ENCODE measurements at regions not wholly inside any gene's neighbourhood (a gene's known extent, or its start where the extent isn't known, plus 50 kb on each side); places are given as distances from the start of the nearest gene placed in this dataset.
"Not testable (repeated sequence)": the region's sequence is repeated elsewhere in the genome, so short reads cannot be mapped to it uniquely, and the experiment has no call there.

DNA sequence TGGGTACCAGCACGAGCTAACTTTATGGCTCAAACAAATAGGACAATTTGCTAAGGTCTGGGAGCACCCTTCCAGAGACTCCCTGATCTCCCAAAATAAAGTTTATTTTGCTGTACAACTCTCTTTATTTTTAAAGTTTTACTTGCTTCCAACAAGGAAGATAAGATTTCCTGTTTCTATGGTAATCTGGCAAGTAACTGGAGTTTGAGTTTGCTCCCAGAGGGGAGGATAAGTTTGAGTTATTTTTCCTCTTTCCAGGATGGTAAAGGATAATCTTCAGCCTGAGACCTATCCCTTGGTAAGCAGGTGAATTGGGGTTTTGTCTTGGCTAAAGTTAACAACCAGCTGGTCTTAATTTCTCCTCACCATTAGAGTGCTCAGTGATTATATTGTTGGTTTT, 1019.4 kb upstream of the ALCAM start:
- Histone ChIP-seq H3K4me1 (ENCODE audit: control insufficient read depth, insufficient read depth, low read length) (no peaks in the 10 kb centered on the region), H3K27me3 (ENCODE audit: control insufficient read depth, insufficient read depth) (no peaks in the 10 kb centered on the region), H3K4me3 (ENCODE audit: low read length) (no peak overlapping the region), H3K9me3 (ENCODE audit: control insufficient read depth, low read length) (no peaks in the 10 kb centered on the region), H3K27ac (ENCODE audit: low read length) (no peak overlapping the region)
- intact Hi-C loops (cut with DNase I), result no loop called here
- peak in 1 of 2 donors; percentile 22 for ATAC-seq
- no peak for DNase-seq
- WGBS, result 25% methylated on average over 1 of the region's 1 CpG

DNA sequence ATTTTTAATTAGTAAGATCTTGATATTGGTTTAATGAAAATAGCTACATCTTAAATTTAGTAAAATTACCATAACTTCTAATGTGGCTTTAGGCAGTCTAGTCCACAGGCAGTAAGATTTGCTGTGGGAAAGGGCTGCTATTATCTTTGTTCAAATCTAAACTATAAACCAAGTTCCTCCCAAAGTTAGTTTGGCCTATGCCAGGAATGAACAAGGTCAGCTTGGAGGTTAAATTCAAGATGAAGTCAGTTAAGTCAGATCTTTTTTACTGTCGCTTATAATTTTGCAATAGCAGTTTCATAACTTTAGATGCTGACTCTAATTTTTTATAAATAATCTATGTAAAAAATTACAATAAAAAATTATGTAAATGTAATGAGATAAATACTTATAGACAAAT, 1016.9 kb upstream of the ALCAM start:
- intact Hi-C loops (cut with DNase I), result no loop called here
- WGBS, result 76% methylated on average over 1 of the region's 1 CpG
- DNase-seq (no peak), ATAC-seq (no peak)
- Histone ChIP-seq H3K27ac (ENCODE audit: low read length) (no peak overlapping the region), H3K4me3 (ENCODE audit: low read length) (no peak overlapping the region), H3K27me3 (ENCODE audit: control insufficient read depth, insufficient read depth) (no peaks in the 10 kb centered on the region), H3K4me1 (ENCODE audit: control insufficient read depth, insufficient read depth, low read length) (no peaks in the 10 kb centered on the region), H3K9me3 (ENCODE audit: control insufficient read depth, low read length) (no peaks in the 10 kb centered on the region)

DNA sequence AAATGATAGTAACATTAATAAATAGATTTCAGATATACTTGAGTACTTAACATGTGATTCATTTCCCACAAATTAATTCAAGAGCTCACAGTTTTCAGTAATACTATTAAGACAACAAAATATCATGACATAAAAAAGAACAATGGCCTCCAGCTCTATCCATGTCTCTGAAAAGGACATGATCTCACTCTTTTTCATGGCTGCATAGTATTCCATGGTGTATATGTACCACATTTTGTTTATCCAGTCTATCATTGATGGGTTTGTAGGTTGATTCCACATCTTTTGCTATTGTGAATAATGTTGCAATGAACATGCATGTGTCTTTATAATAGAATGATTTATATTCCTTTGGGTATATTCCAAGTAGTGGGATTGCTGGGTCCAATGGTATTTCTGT, 1012.8 kb upstream of the ALCAM start:
- no peaks in the 10 kb centered on the region for H3K9me3 ChIP-seq (ENCODE audit: control insufficient read depth, low read length)
- no peak overlapping the region for H3K4me3 ChIP-seq (ENCODE audit: low read length)
- ATAC-seq (no peak), DNase-seq (no peak)
- no peaks in the 10 kb centered on the region for H3K4me1 ChIP-seq (ENCODE audit: control insufficient read depth, insufficient read depth, low read length)
- H3K27ac ChIP-seq (ENCODE audit: low read length), result no peak overlapping the region
- no peaks in the 10 kb centered on the region for H3K27me3 ChIP-seq (ENCODE audit: control insufficient read depth, insufficient read depth)
- intact Hi-C loops (cut with DNase I), result no loop called here

DNA sequence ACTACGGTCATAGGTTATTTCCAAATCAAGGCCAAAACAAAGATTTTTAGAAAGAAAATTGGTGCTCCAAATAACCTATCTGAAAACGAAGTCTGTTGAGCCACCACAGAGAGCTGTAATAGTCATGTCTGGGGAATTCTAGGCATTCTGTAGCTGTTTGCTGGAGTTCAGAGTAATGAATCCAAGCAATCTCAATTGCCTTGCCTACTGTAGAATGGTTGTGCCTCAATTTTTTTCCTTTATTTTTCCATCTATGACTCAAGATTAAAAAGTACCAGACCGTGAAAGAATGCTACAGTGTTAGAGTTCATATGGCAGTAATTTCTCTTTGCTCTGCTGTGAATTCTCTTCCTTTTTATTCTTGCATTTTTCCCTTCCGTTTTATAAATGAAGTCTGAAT, 1007.2 kb upstream of the ALCAM start:
- no peak overlapping the region for H3K27ac ChIP-seq (ENCODE audit: low read length)
- no peaks in the 10 kb centered on the region for H3K4me1 ChIP-seq (ENCODE audit: control insufficient read depth, insufficient read depth, low read length)
- ATAC-seq (peak in 1 of 2 donors; percentile 28), DNase-seq (no peak)
- intact Hi-C loops (cut with DNase I), result no loop called here
- no peaks in the 10 kb centered on the region for H3K9me3 ChIP-seq (ENCODE audit: control insufficient read depth, low read length)
- 59% methylated on average over 4 of the region's 4 CpGs for WGBS
- H3K4me3 ChIP-seq (ENCODE audit: low read length), result no peak overlapping the region
- no peaks in the 10 kb centered on the region for H3K27me3 ChIP-seq (ENCODE audit: control insufficient read depth, insufficient read depth)

DNA sequence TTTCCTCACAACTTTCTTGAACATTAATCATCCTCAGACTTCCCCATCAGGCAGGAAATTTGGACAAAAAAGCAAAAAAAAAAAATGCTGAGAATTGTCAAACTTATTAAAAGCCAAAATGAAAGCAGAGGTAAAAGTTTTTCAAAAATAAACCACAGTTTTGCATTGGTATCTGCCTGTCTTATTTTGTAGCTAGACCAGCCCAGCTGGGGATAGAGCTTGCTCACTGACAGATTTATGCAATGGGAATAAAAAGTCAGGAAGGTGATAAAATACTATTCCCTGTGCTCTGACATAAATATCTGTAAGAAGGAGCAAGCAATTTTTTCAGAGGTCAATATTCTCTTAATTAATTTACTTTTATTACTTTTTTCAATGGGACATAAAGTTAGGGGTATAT, 1006.7 kb upstream of the ALCAM start:
- no peak for DNase-seq
- Histone ChIP-seq H3K4me3 (ENCODE audit: low read length) (no peak overlapping the region), H3K4me1 (ENCODE audit: control insufficient read depth, insufficient read depth, low read length) (no peaks in the 10 kb centered on the region), H3K27me3 (ENCODE audit: control insufficient read depth, insufficient read depth) (no peaks in the 10 kb centered on the region), H3K9me3 (ENCODE audit: control insufficient read depth, low read length) (no peaks in the 10 kb centered on the region), H3K27ac (ENCODE audit: low read length) (no peak overlapping the region)
- ATAC-seq, result no peak
- intact Hi-C loops (cut with DNase I), result no loop called here

DNA sequence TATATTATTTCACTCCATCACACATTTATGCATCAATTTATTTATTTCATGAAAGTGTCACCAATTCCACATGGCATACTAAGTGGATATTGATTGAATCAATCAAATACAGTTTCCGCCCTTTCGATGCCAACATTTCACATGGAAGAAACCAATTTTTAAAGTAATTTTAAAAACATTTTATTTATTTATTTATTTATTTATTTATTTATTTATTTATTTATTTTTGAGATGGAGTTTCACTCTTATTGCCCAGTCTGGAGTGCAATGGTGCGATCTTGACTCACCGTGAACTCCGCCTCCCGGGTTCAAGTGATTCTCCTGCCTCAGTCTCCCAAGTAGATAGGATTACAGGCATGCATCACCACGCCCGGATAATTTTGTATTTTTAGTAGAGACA, 1005.0 kb upstream of the ALCAM start:
- H3K27ac ChIP-seq (ENCODE audit: low read length); H3K27me3 ChIP-seq (ENCODE audit: control insufficient read depth, insufficient read depth); H3K9me3 ChIP-seq (ENCODE audit: control insufficient read depth, low read length); H3K4me1 ChIP-seq (ENCODE audit: control insufficient read depth, insufficient read depth, low read length); ATAC-seq; H3K4me3 ChIP-seq (ENCODE audit: low read length); intact Hi-C loops (cut with DNase I): not testable (repeated sequence)
- peak in 1 of 3 donors; percentile 13 for DNase-seq
- WGBS, result 96% methylated on average over 8 of the region's 8 CpGs

DNA sequence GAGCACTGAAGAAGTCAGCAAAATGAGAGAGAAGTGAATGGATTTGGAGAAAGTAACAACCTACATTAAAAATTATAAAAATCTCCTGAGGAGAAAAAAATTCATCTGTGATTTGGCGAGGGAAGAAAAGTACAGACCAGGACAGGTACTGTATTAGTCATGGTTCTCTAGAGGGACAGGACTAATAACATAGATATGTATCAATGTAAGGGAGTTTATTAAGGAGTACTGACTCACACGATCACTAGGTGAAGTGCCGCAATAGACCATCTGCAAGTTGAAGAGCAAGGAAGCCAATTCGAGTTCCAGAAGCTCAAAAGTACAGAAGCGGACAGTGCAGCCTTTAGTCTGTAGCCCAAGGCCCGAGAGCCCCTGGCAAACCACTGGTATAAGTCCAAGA, 1004.4 kb upstream of the ALCAM start:
- H3K4me1 ChIP-seq (ENCODE audit: control insufficient read depth, insufficient read depth, low read length), result no peaks in the 10 kb centered on the region
- H3K9me3 ChIP-seq (ENCODE audit: control insufficient read depth, low read length), result no peaks in the 10 kb centered on the region
- 88% methylated on average over 6 of the region's 6 CpGs for WGBS
- H3K27ac ChIP-seq (ENCODE audit: low read length), result no peak overlapping the region
- ATAC-seq (no peak), DNase-seq (no peak)
- no peak overlapping the region for H3K4me3 ChIP-seq (ENCODE audit: low read length)
- H3K27me3 ChIP-seq (ENCODE audit: control insufficient read depth, insufficient read depth), result no peaks in the 10 kb centered on the region
- intact Hi-C loops (cut with DNase I), result no loop called here

DNA sequence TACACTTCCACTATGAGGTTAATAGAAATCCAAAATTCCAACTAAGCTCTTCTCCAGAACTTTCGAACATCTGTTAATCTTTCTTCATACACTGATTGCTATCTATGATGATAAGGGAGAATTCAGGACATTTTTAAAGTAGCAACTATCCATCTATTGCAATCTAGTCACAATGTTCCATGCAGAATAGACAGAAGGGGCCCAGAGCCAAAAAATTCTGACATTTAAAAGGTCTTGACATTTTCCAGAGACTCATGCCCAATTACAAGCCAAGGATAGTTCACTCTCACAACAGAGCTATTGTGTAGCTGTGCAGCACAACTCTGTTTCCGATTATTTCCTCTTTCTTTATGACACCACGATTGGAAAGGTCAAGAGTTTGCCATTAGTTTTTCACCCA, 999.7 kb upstream of the ALCAM start:
- intact Hi-C loops (cut with DNase I), result no loop called here
- no peaks in the 10 kb centered on the region for H3K27me3 ChIP-seq (ENCODE audit: control insufficient read depth, insufficient read depth)
- DNase-seq (no peak), ATAC-seq (peak; percentile 68 to 77)
- WGBS, result 19% methylated on average over 3 of the region's 3 CpGs
- no peaks in the 10 kb centered on the region for H3K4me1 ChIP-seq (ENCODE audit: control insufficient read depth, insufficient read depth, low read length)
- H3K27ac ChIP-seq (ENCODE audit: low read length), result no peak overlapping the region
- no peak overlapping the region for H3K4me3 ChIP-seq (ENCODE audit: low read length)
- no peaks in the 10 kb centered on the region for H3K9me3 ChIP-seq (ENCODE audit: control insufficient read depth, low read length)

DNA sequence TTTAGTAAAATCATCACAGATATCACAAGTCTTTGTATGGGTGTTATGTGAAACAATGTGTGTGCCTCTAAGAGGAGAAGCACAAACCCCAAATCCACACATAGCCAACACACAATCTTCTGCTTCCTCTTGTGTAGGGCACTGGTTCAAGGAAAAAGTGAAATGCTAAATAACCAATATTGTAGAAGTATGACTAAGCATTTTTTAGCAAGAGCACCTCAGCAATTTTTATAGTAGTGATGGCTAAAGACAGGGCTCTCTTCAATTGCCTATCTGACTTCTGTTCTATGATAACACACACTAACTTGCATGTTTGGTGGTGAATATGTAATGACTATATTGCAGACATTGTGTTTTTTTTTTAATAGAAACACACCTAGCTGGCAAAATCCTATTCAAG, 997.9 kb upstream of the ALCAM start:
- intact Hi-C loops (cut with DNase I), result no loop called here

DNA sequence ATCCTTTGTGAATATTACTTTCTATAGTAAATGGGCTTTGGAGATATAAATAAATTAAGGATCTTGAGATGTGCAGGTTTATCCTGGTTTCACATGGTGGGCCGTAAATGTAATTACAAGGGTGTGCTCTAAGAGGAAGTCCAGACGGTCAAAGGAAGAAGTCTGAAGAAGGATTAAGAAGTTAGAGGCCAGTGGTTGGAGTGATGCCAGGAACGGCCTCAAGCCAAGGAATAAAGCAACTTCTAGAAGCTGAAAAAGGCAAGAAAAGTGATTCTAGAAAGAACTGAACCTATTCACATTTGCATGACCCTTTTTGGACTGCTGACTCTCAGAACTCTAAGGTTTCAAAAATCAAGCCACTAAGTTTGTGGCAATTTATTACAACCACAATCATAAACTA, 981.3 kb upstream of the ALCAM start:
- no peaks in the 10 kb centered on the region for H3K4me1 ChIP-seq (ENCODE audit: control insufficient read depth, insufficient read depth, low read length)
- intact Hi-C loops (cut with DNase I), result no loop called here
- H3K27me3 ChIP-seq (ENCODE audit: control insufficient read depth, insufficient read depth), result no peaks in the 10 kb centered on the region
- no peaks in the 10 kb centered on the region for H3K9me3 ChIP-seq (ENCODE audit: control insufficient read depth, low read length)
- H3K4me3 ChIP-seq (ENCODE audit: low read length), result no peak overlapping the region
- peak; percentile 34 to 70 (median 66) for DNase-seq
- no peak for ATAC-seq
- no peak overlapping the region for H3K27ac ChIP-seq (ENCODE audit: low read length)
- WGBS, result 40% methylated on average over 3 of the region's 3 CpGs

More for the DNA sequence above, 997.9 kb upstream of the ALCAM start:
- Histone ChIP-seq H3K4me1 (ENCODE audit: control insufficient read depth, insufficient read depth, low read length) (no peaks in the 10 kb centered on the region), H3K9me3 (ENCODE audit: control insufficient read depth, low read length) (no peaks in the 10 kb centered on the region), H3K27ac (ENCODE audit: low read length) (no peak overlapping the region), H3K4me3 (ENCODE audit: low read length) (no peak overlapping the region), H3K27me3 (ENCODE audit: control insufficient read depth, insufficient read depth) (no peaks in the 10 kb centered on the region)
- ATAC-seq, result no peak
- no peak for DNase-seq

DNA sequence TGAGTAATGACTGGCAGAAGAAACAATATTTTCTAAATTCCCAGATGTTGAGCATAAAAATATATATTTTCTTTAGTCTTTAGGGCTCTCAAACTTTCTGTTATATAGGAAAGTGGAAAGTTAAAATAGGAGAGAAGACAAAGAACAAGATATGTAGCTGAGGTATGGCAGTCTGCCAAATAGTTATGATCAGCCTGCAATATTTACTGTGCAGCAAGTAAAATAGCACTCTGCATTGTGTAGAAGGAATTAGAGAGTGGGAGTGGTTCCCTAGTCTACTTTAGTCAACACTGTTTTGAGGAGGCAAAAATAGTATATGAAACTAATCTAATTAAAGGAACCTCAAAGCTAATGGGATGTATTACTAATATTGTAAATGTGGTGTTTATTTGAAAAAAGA, 978.1 kb upstream of the ALCAM start:
- H3K27ac ChIP-seq (ENCODE audit: low read length), result no peak overlapping the region
- H3K27me3 ChIP-seq (ENCODE audit: control insufficient read depth, insufficient read depth), result no peaks in the 10 kb centered on the region
- DNase-seq, result no peak
- H3K4me1 ChIP-seq (ENCODE audit: control insufficient read depth, insufficient read depth, low read length), result no peaks in the 10 kb centered on the region
- intact Hi-C loops (cut with DNase I), result no loop called here
- no peak overlapping the region for H3K4me3 ChIP-seq (ENCODE audit: low read length)
- no peak for ATAC-seq
- no peaks in the 10 kb centered on the region for H3K9me3 ChIP-seq (ENCODE audit: control insufficient read depth, low read length)

DNA sequence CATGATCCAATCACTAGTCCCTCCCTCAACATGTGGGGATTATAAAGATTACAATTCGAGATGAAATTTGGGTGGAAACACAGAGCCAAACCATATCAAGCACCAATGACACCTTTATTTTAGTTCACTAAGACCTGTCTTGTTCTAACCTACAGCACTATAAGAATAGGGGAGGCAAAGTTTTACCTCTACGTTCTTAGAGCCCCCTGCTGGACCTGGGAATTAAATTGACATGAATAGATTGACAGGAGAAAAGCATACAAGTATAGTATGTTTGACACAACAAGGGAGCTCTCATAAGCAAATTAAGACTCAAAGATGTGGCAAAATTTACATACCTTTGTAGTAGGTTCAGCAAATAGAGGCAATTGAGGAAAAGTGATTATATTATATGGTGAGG, 974.4 kb upstream of the ALCAM start:
- H3K4me1 ChIP-seq (ENCODE audit: control insufficient read depth, insufficient read depth, low read length), result no peaks in the 10 kb centered on the region
- no peaks in the 10 kb centered on the region for H3K27me3 ChIP-seq (ENCODE audit: control insufficient read depth, insufficient read depth)
- WGBS, result 69% methylated on average over 2 of the region's 2 CpGs
- H3K4me3 ChIP-seq (ENCODE audit: low read length), result no peak overlapping the region
- H3K27ac ChIP-seq (ENCODE audit: low read length), result no peak overlapping the region
- no peak for ATAC-seq
- no peaks in the 10 kb centered on the region for H3K9me3 ChIP-seq (ENCODE audit: control insufficient read depth, low read length)
- DNase-seq, result no peak
- intact Hi-C loops (cut with DNase I), result no loop called here
